HG03060 (cell line): ENCODE measurements at regions not wholly inside any gene's neighbourhood (a gene's known extent, or its start where the extent isn't known, plus 50 kb on each side); places are given as distances from the start of the nearest gene placed in this dataset.

ENCODE experiments used
- ATAC-seq: cut with Tn5 transposase; IDR thresholded peaks from one replicate; pipeline ENCODE4 v1.9.1; 2021; ENCODE audit warnings: low read depth, moderate number of reproducible peaks; ENCODE audit not compliant: unreplicated experiment

- ATAC-seq = no peak
Observed at GRCh38 chr5:133779828-133780475, 167.6 kb upstream of the FSTL4 start.

DNA sequence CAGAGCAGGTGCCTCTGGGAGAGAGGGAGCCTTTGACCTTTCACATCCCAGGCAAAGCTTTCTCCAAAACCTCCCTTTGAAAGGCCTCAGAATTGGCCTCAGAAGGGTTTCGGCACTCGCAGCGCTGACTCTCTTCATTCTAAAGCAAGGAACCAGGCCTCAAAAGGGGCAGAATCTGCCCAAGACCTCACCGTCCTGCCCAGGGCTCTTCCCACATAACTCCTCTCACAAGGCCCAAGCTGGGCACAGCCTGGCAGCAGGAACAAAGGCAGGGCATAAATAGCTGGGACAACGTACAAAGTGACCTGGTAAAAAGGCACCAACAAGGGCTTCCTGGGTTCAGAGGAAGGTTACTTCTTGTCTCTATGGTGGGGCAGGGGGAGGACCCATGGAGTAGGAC is 166.3 kb upstream of the FSTL4 start:
- no peak for ATAC-seq

DNA sequence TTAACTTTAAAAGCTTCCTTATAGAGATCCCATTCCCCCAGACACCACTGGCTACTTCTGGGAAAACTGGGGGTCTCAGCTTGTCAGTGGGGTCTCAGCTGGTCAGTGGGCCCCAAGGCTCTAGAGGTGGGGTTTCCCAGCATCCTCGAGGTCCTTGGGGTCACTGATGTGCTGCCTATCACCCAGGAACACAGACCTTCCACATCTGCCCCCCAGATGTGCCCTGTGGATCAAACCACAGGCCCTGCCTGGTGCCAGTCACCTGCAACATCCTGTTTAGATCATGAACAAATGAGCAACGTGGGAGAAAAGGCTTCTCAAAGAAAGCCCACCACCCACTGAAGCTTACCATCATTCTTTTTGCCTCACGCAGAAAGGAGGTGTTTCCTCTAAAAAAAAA is 165.6 kb upstream of the FSTL4 start:
- ATAC-seq = no peak

DNA sequence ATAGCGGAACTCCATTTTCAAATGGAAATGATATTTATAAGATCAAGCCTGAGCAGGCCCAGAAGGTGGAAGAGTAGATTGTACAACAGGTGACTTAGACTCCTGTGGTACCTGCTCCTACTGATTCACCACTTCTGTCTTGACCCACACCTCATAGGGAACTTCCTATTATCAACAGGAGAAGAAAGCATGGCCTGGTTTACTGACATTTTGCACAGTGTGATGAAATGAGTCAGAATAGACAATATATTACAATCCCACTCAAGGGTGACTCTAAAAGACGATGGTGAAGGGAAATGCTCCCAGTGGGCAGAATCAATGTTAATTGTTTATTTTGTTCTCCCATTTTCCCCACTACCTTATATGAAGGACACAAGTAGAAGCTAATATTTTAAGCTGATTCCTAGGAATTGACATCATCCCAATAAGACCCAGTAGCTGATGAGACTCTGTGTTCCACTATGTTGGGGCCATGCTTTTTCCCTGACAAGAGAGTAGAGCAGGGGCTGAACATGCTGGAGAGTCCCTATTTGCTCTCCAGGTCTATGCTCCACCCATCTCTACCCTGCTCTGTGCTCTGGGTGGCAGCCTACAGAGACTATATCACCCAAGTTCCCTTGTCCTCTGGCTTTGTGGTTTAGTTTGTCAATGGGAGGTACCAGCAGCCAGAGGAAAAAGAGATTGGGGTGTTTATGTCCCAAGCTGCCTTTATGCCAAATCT is 163.4 kb upstream of the FSTL4 start:
- ATAC-seq = no peak

- ATAC-seq = no peak
Observed at GRCh38 chr5:133773247-133774202, 161.2 kb upstream of the FSTL4 start.

- ATAC-seq = no peak
Observed at GRCh38 chr5:133769842-133770241, 157.5 kb upstream of the FSTL4 start.

DNA sequence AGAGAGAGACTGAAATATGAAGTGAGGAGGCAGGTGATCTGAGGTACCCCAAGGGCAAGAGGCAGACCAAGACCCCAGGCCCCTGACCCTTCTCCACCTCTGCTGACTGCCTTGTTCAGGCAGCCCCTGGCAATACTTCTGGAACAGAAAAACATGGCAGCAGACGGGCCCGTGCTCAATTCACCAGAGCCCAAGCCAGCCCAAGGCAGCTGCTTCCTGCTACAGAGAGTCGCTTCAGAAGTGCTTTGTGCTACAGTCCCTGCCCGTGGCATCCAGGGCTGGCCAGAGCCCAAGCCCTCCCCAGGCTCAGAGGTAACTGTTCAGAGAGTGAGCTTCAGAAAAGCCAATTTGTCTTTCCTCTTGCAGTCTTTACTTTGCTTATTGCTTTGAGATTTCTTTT is 151.4 kb upstream of the FSTL4 start:
- no peak for ATAC-seq

GRCh38 chr5:133761632-133762031 is 149.3 kb upstream of the FSTL4 start:
- ATAC-seq = no peak

DNA sequence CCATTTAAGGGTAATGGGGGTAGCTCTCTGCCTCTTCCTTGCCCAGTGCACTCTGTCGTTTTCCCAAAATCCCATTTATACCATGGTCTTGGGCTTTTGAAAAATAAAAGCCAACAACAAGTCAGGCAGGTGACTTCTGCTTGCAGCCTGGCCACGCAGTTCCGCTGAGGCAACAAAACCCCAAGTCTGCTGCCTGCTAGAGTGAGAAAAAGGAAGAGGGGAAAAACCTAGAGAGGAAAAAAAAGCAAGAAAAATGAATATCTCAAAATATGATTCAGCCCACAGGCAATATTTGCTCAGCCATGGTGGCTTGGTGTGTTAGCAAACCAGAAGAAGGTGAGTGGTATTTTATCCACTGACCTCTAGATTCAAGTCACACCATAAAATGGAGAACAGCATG is 148.2 kb upstream of the FSTL4 start:
- no peak for ATAC-seq

DNA sequence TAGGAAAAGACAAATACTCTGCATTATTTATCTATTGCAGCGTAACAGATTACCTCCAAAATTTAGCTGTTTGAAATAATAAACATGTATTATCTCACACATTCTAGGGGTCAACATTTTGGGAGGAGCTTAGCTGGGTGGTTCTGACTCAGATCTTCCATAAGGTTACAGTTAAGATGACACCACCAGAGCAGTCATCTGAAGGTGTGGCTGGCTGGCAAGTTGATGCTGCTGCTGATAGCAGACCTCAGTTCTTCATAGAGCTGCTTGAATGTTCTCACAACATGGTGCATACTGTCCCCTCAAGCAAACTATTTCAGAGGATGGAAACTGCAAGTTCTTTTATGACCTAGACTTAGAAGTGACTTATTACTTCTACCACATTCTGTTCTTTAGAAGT is 146.3 kb upstream of the FSTL4 start:
- ATAC-seq = no peak

DNA sequence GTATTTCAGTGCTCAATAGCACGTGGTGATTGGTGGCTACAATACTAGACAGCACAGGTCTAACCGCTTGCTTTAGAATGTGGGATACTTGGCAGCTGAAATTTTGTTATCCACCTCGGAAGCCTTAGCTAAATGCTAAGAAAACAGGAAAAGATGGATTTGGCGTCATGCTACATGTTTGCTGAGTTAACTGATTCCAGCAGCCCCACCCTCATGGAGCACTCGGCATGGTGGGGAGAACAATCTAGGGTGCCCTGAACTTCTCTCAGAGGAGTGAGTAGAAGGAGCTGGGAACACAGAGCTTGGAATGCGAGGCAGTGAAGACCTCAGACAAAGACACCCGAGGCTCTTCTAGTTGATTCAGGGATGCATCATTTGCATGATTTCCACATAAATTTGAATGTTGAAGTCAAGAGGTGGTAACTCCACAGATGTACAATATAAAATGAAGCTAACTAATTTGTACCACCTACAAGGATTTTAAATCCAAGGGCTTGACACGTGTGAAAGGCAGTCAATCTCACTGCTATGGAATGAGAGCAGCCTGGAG is 145.1 kb upstream of the FSTL4 start:
- no peak for ATAC-seq

DNA sequence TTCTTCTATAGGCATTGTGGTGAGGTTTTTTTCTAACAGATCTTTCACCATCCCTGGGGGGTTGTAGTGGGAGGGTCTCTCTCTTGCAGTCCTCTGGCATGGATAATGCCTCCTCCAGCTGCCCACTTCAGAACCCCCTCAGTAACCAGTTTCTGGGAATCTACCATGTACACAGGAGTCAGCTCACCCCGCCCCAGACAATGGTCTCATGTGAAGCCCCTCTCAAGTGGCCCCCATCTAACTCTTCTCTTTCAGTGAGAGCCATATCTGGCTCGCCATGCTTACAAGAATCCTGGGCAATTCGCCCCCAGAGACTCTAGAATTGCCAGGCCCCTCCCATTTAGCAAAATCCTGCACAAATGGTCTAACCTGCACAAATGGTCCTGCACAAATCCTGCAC is 144.4 kb upstream of the FSTL4 start:
- ATAC-seq = no peak

GRCh38 chr5:133756036-133756435 is 143.7 kb upstream of the FSTL4 start:
- ATAC-seq = no peak

DNA sequence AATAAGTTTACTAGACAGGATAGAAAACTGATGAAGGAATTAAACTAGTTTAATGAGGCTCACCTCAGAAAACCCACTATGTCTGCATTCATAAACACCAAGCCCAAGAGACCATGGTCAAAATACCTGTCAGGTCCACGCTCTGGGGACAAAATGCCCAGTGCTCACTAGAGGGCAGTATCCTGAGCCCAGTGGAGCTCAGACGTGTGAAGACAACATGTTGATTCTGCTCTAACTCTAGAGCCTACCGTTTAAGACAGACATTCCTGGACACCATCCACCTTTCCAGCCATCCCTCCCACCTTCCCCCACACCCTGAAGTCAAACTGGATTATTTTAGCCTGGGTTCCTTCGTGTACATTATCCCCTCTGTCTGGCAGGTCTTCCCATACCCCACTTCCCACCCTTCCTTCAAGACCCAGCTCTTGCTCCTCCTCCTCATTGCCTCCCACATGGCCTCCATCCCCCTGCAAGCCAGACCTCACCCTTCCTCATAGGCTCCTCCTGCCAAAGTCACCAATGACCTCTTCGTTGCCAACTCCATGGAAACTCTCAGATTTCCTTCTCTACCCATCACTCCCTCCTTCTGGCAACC is 142.3 kb upstream of the FSTL4 start:
- ATAC-seq = no peak

DNA sequence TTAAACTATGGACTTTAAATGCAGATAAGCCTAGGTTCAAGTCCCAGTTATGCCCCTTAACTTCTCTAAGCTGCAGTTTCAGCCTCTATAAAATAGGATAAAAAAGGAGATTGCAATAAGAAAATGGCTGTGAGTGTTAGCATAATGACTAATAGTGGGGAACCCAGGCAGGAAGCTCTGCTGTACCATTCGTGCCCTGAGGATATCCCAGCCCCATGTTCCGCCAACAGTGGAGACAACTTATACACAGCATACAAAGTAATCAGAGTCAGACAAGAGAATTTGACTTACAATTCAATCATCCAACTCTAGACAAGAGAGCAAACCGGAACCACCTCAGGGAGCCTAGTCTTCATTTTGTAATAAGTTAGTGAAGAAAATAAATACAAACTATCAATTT is 141.5 kb upstream of the FSTL4 start:
- no peak for ATAC-seq

DNA sequence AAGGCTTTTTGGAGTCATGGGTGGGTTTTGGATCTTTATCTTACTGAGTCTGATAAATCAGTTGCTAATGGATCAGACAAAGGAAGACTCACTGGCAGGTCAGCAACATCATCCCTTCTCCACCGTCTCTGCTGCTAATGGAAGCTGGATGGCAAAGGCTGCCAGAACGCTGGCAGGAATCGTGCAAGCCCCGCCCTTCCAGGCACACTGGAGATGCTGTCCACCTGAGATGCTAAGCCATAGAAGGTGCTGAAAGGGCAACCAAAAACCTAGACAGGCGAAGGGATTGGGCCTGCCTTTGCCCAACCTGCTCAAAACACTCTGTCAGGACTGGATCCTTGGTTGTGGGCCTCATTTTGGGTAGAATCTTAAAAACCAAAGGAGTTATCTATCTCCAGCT is 139.5 kb upstream of the FSTL4 start:
- no peak for ATAC-seq

GRCh38 chr5:133751421-133751820 is 139.1 kb upstream of the FSTL4 start:
- ATAC-seq = no peak

DNA sequence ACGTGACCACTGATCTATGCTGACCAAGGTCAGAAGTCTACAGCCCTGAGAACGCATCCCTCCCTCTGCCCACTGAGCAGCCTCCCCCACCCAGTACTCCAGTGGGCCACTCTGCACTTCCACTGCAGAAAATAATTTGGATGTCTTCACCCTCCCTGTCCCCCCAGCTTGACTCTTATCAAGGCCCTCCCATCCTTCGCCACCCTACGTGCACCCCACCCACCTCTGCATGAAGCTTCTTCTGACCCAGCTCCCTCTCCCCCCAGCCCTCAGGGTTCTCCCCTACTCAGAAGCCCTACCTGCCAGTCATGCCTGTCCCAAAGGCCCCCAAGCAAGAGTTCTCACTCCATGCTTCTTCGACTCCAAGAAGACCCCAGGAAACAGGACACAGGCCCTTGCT is 138.5 kb upstream of the FSTL4 start:
- ATAC-seq = no peak

DNA sequence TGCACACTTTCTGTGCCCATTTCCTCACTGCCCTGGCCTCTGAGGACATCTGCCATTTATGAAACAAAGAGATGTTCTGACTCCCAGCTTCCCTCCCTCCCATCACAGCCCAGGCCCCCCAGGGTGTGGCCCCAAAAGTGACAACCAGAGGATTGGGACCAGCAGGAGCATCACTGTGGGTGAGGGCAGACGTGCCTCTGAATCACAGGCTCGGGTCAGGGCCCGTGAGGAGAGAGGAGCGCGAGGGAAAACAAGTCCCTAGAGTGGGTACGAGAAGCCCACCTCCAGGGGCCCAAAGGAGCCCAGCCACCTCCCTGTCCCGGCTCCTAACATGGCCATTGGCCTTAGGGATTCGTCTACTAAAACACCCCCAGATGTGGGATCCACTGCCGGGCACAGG is 138.0 kb upstream of the FSTL4 start:
- no peak for ATAC-seq

GRCh38 chr5:133749331-133749985 is 137.1 kb upstream of the FSTL4 start:
- ATAC-seq = no peak
